Glomerular endothelial cell (primary cell): ENCODE measurements at regions not wholly inside any gene's neighbourhood (a gene's known extent, or its start where the extent isn't known, plus 50 kb on each side); places are given as distances from the start of the nearest gene placed in this dataset.

Source experiments
- DNase-seq: peaks from one replicate; pipeline ENCODE4 v3.0.0-alpha.2; 2011; ENCODE audit warnings: low read depth, low spot score; ENCODE audit errors: extremely low read depth

DNA sequence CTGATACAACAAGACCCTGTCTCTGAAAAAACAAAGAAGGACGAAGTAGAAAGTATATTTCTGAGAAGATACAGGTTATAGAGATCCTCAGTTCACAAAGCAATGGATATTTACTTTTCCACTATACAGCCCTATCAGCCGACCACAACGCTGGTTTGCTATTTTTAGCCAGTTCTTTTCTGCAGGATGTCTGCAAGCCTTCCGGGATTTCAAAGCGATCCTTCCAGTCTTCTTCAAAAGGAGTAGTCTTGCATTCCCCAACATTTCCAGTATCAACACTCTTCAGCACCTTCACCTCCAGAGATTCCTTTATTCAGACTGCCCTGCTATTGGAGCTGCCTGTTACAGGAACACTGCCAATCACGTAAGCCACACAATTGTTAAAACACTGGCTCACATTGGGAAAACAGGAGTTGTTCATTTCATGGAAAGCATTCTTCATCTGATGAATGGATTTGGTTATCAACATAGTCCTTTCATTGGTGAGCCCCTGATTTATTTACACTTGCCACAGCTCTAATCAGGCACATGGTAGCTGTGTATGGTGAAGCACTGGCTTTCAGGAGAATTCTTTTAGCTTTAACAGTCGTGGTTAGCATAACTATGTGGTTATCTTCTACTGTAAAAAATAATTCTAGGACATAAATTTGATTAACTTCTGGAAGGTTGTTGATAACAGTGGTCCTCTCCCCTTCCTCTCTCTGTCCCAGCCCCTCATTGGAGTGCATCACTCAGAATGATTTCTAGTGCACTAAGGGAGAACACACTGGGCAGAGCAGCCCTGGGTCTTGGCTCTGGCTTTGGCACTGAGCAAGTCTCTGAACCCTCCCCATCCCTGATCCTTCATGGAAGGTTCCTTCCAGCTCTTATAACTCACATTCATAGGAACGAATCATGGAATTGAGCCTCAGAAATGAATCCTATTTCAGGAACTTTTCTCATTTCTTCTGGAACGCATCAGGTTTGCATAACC is 109.9 kb upstream of the SORBS2 start:
- DNase-seq, result no peak

DNA sequence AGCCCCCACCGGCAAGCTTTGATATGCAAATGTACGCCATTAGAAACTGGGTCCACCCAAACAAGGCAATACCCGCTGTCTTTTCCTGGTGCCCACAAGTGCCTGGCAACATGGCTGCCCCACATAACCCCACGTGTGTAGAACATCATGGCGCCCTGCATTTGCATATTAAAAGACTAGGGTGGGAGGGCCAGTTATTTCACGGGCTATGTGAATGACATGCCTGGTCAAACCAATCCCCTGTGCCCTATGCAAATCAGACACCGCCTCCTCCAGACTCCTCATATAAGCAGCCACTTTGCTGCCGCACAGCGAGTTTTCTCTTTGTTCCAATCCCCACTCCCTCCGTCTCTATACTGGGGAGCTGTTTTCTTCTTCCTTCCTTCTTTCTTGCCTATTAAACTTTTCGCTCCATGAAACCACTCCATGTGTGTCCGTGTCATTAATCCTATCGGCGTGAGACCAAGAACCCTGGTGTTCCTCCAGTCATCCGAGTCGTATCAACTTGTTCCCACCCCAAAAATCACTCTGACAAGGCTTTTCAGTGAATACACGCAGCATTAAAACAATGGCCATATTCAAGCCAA is 112.6 kb upstream of the SORBS2 start:
- DNase-seq, result no peak

- DNase-seq, result no peak
Measured at GRCh38 chr4:185925910-185926360, 113.9 kb upstream of the SORBS2 start.

GRCh38 chr4:185931375-185931774 is 119.4 kb upstream of the SORBS2 start:
- DNase-seq, result no peak

- DNase-seq, result no peak
Measured at GRCh38 chr4:185931986-185932385, 120.0 kb upstream of the SORBS2 start.

GRCh38 chr4:185932491-185932890 is 120.5 kb upstream of the SORBS2 start:
- no peak for DNase-seq

GRCh38 chr4:185933078-185933581 is 121.1 kb upstream of the SORBS2 start:
- no peak for DNase-seq

DNA sequence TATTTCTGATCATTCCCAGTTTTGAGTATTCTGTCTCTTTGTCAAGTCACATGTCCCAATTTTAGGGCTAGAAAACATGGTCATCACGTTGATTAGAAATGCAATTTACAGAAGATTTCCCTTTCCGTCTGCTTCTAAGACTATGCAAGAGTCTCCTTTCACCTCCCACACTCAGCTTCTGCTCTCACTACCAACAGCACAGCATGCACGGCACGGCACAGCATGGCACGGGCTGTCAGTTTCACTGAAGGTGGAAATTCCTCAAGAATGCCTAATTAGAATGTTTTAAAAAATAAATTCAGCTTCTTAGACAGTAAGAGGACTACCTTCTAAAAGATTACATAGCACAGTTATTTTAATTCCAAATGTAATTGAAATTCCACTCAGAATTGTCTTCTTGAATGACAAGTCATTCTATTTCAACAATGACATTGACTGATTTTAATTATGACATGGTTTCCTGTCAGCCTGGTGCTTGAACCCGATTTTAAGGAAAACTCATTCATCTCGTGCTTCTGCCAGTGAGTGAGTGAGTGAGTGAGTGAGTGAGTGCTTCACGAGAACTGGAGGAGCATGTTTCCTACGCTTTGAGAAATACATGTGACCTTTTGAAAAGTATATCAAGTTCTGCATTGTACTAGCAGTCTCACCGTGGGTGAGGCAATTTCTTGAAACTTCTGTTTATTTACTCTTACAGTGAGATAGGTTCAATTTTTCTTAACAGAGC is 124.8 kb upstream of the SORBS2 start:
- DNase-seq, result no peak

GRCh38 chr4:185938654-185939053 is 126.7 kb upstream of the SORBS2 start:
- no peak for DNase-seq

DNA sequence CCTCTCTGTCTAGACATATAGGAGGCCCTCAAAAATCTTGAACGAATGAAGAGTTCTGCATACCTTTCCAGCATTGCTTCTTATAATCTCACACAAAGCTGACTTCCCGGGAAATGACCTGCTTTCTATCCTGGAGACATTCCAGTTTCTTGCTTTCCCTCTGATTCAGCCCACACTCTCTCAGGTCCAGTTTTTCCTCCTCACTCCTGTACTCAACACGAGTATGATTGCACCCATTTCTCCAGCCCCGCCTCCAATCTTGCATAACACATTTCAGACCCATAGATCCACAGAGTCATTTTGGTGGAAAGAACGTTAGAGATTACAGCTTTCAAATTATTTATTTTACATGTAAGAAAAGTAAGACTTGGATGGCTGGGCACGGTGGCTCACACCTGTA is 127.5 kb upstream of the TLR3 start:
- DNase-seq, result no peak

GRCh38 chr4:185945252-185945651 is 123.7 kb upstream of the TLR3 start:
- DNase-seq, result no peak

- DNase-seq, result no peak
Measured at GRCh38 chr4:185945906-185946305, 123.0 kb upstream of the TLR3 start.

DNA sequence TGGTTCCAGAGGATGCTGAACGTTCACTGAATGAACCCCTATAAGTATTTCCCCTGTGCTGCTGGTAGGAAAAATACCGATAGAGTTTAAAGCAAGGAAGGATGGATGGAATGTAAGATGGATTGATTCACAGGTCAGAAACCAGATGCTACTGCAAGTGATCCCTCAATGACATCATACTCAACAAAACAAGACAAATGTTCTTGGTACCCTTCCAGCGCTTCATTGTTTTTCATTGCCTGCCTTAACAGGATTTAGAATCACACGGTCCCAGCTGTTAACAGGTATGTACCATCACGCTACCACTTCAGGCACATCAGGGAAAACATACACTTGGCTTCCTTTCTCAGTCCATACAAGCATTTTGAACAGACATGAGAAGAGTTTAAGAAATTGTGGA is 118.1 kb upstream of the TLR3 start:
- no peak for DNase-seq

DNA sequence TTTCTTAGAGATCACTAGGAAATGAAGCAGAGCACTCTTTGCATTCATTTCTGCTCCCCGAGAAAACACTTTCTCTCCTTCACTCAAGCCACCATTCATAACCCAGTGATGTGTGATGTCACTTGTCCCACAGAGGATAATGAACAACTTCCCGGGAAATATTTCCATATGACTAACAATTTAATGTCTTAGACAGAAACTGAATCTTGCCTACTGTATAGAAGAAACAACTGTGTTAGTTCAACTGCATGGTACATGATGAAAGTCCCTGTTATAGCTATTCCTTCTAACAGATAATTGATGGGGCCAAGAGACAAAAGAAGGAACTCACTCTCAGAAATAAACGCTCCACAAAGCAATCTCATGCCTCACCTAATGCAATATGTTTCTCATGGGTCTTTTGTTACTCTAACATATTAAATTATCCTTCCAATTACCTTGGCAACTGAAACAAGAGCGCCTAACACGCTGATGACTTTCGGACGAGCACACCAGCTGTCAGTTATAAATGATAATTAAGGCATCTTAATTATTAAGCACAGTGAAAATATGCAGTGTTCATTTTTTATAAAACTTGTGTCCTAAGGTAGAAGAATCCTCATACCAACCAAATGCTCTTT is 113.7 kb upstream of the TLR3 start:
- no peak for DNase-seq

GRCh38 chr4:185955826-185956543 is 113.0 kb upstream of the TLR3 start:
- no peak for DNase-seq

DNA sequence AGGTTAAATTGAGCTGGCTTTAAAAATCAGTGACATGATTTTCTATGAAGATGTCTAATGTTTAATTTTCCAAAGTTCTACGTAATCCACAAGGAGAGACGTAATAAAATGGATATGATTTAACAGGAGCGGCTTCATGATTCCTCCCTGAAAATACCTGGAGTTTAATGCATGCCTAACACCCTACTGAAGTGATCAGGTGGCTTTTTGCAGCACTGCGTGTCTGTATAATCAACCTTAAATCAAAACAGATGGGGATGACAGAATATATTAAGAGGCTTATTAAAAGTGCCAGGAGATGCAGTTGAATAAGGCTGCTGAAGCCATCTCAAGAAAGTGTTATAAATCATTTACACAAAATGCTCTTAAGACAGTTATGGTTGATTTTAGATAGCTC is 112.4 kb upstream of the TLR3 start:
- DNase-seq, result no peak

DNA sequence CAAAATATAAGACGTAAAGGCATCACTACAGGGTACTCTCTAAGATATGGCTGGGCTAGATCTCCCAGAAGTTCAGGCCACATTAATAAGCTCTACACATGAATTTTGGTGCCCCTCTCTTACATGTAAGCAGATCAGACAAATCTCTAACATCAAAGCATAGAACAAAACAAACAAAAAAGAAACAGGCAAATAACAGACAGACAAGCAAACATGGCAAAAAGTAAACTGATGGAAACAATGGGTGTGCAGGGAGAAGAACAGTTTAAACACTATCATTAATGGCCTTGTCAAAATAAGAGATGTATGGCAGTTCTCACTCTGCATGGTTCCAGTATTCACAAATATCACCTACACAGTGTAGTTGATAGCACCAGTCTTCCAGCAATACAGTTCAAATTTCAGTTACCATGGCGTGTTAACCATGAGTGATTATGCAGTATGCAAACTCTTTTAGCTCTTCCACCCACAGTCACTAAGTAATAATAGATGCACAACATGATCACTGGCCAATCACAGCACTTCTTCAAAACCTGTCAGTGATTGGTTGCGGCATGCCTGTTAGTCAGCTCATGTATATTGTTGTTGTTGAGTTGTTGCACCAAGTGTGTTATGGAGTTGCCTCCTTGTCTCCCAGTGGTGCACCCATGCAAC is 110.7 kb upstream of the TLR3 start:
- DNase-seq, result no peak

- peak; percentile 14 for DNase-seq
Measured at GRCh38 chr4:185965426-185966384, 103.3 kb upstream of the TLR3 start.

- DNase-seq, result no peak
Measured at GRCh38 chr4:185966549-185966948, 102.4 kb upstream of the TLR3 start.
